H9 (cell line): ENCODE measurements at regions not wholly inside any gene's neighbourhood (a gene's known extent, or its start where the extent isn't known, plus 50 kb on each side); places are given as distances from the start of the nearest gene placed in this dataset.
"Not testable (repeated sequence)": the region's sequence is repeated elsewhere in the genome, so short reads cannot be mapped to it uniquely, and the experiment has no call there.

Experiments
- DNase-seq: peaks from one replicate; pipeline ENCODE4 v3.0.0-alpha.2; 2017
- H2AFZ ChIP-seq: one replicate; pipeline ENCODE4 v1.6.1; 2013; ENCODE audit warnings: mild to moderate bottlenecking, low read length, control low read depth, moderate library complexity
- H2AK5ac ChIP-seq: 2 replicates; pipeline ENCODE4 v1.6.1; 2013; ENCODE audit warnings: low read length, control low read depth, mixed read lengths; ENCODE audit not compliant: insufficient read length
- H2BK120ac ChIP-seq: one replicate; pipeline ENCODE4 v1.6.1; 2013; ENCODE audit warnings: low read depth, mild to moderate bottlenecking, low read length, control low read depth, inconsistent platforms; ENCODE audit not compliant: poor library complexity, severe bottlenecking
- H2BK12ac ChIP-seq: 2 replicates; pipeline ENCODE4 v1.6.1; 2013; ENCODE audit warnings: low read length, control low read depth, mixed read lengths, low read depth; ENCODE audit not compliant: insufficient read length
- H2BK15ac ChIP-seq: 2 replicates; pipeline ENCODE4 v1.6.1; 2013; ENCODE audit warnings: low read depth, low read length, control low read depth
- H2BK20ac ChIP-seq: one replicate; pipeline ENCODE4 v1.6.1; 2013; ENCODE audit warnings: low read depth, mild to moderate bottlenecking, low read length, control low read depth, inconsistent platforms; ENCODE audit not compliant: poor library complexity, severe bottlenecking
- H2BK5ac ChIP-seq: 2 replicates; pipeline ENCODE4 v1.6.1; 2013; ENCODE audit warnings: low read length, control low read depth, mixed read lengths; ENCODE audit not compliant: insufficient read length
- H3K14ac ChIP-seq: 2 replicates; pipeline ENCODE4 v1.6.1; 2013; ENCODE audit warnings: low read length, control low read depth; ENCODE audit not compliant: insufficient read depth
- H3K18ac ChIP-seq: 2 replicates; pipeline ENCODE4 v1.6.1; 2013; ENCODE audit warnings: low read depth, mild to moderate bottlenecking, mixed read lengths, low read length, control low read depth; ENCODE audit not compliant: insufficient read length
- H3K23ac ChIP-seq: 2 replicates; pipeline ENCODE4 v1.6.1; 2013; ENCODE audit warnings: low read length, control low read depth, mixed read lengths, low read depth; ENCODE audit not compliant: insufficient read length
- H3K23me2 ChIP-seq: 2 replicates; pipeline ENCODE4 v1.6.1; 2013; ENCODE audit warnings: low read depth, mild to moderate bottlenecking, mixed read lengths, low read length, control low read depth; ENCODE audit not compliant: insufficient read length, poor library complexity, severe bottlenecking
- H3K27ac ChIP-seq: 2 replicates; pipeline ENCODE4 v1.5.1; 2013; ENCODE audit warnings: low read length, control low read depth, mixed read lengths, low read depth; ENCODE audit not compliant: insufficient read length
- H3K27me3 ChIP-seq: 2 replicates; pipeline ENCODE4 v1.6.1; 2013; ENCODE audit warnings: low read length, control low read depth, inconsistent platforms; ENCODE audit not compliant: insufficient read depth
- H3K4ac ChIP-seq: 2 replicates; pipeline ENCODE4 v1.6.1; 2013; ENCODE audit warnings: low read depth, mild to moderate bottlenecking, control low read depth, inconsistent platforms, low read length, moderate library complexity
- H3K4me1 ChIP-seq: 2 replicates; pipeline ENCODE4 v1.6.1; 2013; ENCODE audit warnings: low read length, control low read depth, inconsistent platforms; ENCODE audit not compliant: insufficient read depth
- H3K4me2 ChIP-seq: 2 replicates; pipeline ENCODE4 v1.6.1; 2013; ENCODE audit warnings: low read length, control low read depth, mixed read lengths; ENCODE audit not compliant: insufficient read length, insufficient read depth
- H3K56ac ChIP-seq: 2 replicates; pipeline ENCODE4 v1.6.1; 2013; ENCODE audit warnings: low read depth, mild to moderate bottlenecking, mixed read lengths, low read length, control low read depth; ENCODE audit not compliant: insufficient read length
- H3K79me1 ChIP-seq: 2 replicates; pipeline ENCODE4 v1.6.1; 2013; ENCODE audit warnings: low read depth, mild to moderate bottlenecking, moderate library complexity, low read length, control low read depth, inconsistent platforms; ENCODE audit not compliant: insufficient read depth, poor library complexity, severe bottlenecking
- H3K79me2 ChIP-seq: 2 replicates; pipeline ENCODE4 v1.6.1; 2013; ENCODE audit warnings: low read length, control low read depth, inconsistent platforms; ENCODE audit not compliant: insufficient read depth
- H3K9ac ChIP-seq: 2 replicates; pipeline ENCODE4 v1.6.1; 2013; ENCODE audit warnings: low read length, control low read depth, mixed read lengths; ENCODE audit not compliant: insufficient read length; ENCODE audit errors: extremely low read depth
- H3K9me3 ChIP-seq: one replicate; pipeline ENCODE4 v1.6.1; 2013; ENCODE audit warnings: low read depth, low read length, inconsistent platforms; ENCODE audit not compliant: control insufficient read depth
- H3T11ph ChIP-seq: one replicate; pipeline ENCODE4 v1.6.1; 2013; ENCODE audit warnings: mild to moderate bottlenecking, low read length, control low read depth, inconsistent platforms
- H4K20me1 ChIP-seq: one replicate; pipeline ENCODE4 v1.6.1; 2013; ENCODE audit not compliant: control insufficient read depth, insufficient read length, insufficient read depth
- H4K5ac ChIP-seq: 2 replicates; pipeline ENCODE4 v1.6.1; 2013; ENCODE audit warnings: low read depth, mild to moderate bottlenecking, mixed read lengths, low read length, control low read depth; ENCODE audit not compliant: insufficient read length
- H4K8ac ChIP-seq: replicated peaks from 2 replicates; pipeline ENCODE4 v1.6.1; 2013; ENCODE audit warnings: low read length, control low read depth, mixed read lengths, low read depth; ENCODE audit not compliant: insufficient read length
- H4K91ac ChIP-seq: 2 replicates; pipeline ENCODE4 v1.6.1; 2013; ENCODE audit warnings: low read depth, mild to moderate bottlenecking, moderate library complexity, mixed read lengths, low read length, control low read depth; ENCODE audit not compliant: insufficient read length
- H3K27ac Mint-ChIP-seq, 3 experiments: 2 replicates in 2 of 3; 3 replicates in 1 of 3; pipeline ENCODE4 v1.8.0; 2020 to 2021; ENCODE audit warnings: mixed read lengths in 3 of 3, mild to moderate bottlenecking in 1 of 3, moderate library complexity in 1 of 3
- H3K27me3 Mint-ChIP-seq: 2 replicates; pipeline ENCODE4 v1.8.0; 2021; ENCODE audit warnings: low read depth, mild to moderate bottlenecking, moderate library complexity, mixed read lengths
- H3K36me3 Mint-ChIP-seq, 3 experiments: 2 replicates in 2 of 3; 3 replicates in 1 of 3; pipeline ENCODE4 v1.8.0; 2020 to 2021; ENCODE audit warnings: low read depth in 3 of 3, mixed read lengths in 3 of 3; ENCODE audit not compliant: insufficient read depth in 1 of 3
- H3K4me1 Mint-ChIP-seq, 2 experiments: 2 replicates each; pipeline ENCODE4 v1.8.0; 2020; ENCODE audit warnings: mixed read lengths in 2 of 2
- H3K4me3 Mint-ChIP-seq, 2 experiments: 2 replicates in 1 of 2; 3 replicates in 1 of 2; pipeline ENCODE4 v1.8.0; 2020 to 2021; ENCODE audit warnings: mild to moderate bottlenecking in 2 of 2, mixed read lengths in 2 of 2, moderate library complexity in 1 of 2
- H3K9me3 Mint-ChIP-seq, 2 experiments: 2 replicates in 1 of 2; 3 replicates in 1 of 2; pipeline ENCODE4 v1.8.0; 2020; ENCODE audit warnings: mild to moderate bottlenecking in 2 of 2, mixed read lengths in 2 of 2, moderate library complexity in 1 of 2
- WGBS: extraction: QIAGEN DNeasy Blood & Tissue Kit; methylation state at CpG from one replicate; pipeline ENCODE4 v1.1.7; 2013; ENCODE audit warnings: missing lambda C conversion rate, low lambda C conversion rate, mixed read lengths; ENCODE audit not compliant: insufficient read length; ENCODE audit errors: extremely low coverage; 5-methylcytosine and 5-hydroxymethylcytosine counted together

DNA sequence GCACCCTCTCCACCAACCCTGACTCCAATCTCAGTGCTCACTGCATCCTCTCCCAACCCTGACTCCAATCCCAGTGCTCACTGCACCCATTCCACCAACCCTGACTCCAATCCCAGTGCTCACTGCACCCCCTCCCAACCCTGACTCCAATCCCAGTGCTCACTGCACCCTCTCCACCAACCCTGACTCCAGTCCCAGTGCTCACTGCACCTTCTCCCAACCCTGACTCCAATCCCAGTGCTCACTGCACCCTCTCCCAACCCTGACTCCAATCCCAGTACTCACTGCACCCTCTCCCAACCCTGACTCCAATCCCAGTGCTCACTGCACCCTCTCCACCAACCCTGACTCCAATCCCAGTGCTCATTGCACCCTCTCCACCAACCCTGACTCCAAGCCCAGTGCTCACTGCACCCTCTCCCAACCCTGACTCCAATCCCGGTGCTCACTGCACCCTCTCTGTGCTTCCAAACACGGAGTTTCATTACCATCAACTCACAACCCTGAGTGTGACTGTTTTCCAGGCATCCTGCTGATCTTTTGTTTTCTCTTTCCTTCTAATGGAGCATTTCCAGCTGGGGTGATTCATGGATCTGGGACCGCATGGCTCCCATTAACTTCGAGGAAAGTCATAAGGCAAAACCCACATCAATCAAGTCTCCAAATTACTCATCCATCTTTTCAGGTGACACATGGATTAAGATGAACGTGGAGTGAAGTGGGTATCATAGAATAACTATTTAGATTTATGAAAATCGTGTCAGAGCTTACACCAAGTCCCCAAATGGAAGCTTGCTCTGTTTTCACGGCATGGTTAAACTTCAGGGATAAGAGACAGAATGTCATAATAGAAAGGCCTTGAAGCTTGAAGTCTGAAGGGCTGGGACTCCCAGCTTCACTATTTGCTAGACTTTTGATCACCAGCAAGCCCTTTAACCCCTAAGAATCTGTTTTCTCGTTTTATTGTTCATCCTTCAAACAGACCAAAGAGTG is 135.3 kb upstream of the ZNF618 start:
- H2BK120ac ChIP-seq, H3K9me3 ChIP-seq, H2AK5ac ChIP-seq, H3K4me2 ChIP-seq, H2BK20ac ChIP-seq, H3K14ac ChIP-seq, H3K27ac ChIP-seq, H3K23me2 ChIP-seq, DNase-seq, H4K20me1 ChIP-seq, H3K56ac ChIP-seq, H2AFZ ChIP-seq, H3K9ac ChIP-seq, H4K8ac ChIP-seq, H4K5ac ChIP-seq, H3K79me1 ChIP-seq, H3K4ac ChIP-seq, H3K18ac ChIP-seq, H2BK5ac ChIP-seq, H2BK12ac ChIP-seq, H3K23ac ChIP-seq, H3K27me3 Mint-ChIP-seq, H3T11ph ChIP-seq, H4K91ac ChIP-seq, H2BK15ac ChIP-seq, H3K9me3 Mint-ChIP-seq, H3K36me3 Mint-ChIP-seq, H3K27me3 ChIP-seq, H3K79me2 ChIP-seq, H3K4me1 ChIP-seq: not testable (repeated sequence)
- H3K4me1 Mint-ChIP-seq, result peaks cover 22 to 35% of the 10 kb centered on the region in 2 experiments
- H3K27ac Mint-ChIP-seq, result peak overlapping the region in 2 of 3 experiments; percentile 29 to 68; a peak in 4 of 7 replicates
- no CpG with 5 or more reads among the region's 8 CpGs for WGBS
- peak overlapping the region in 1 of 2 experiments; percentile 11; a peak in 2 of 5 replicates for H3K4me3 Mint-ChIP-seq
